Activated naive CD8-positive, alpha-beta T cell treated with anti-CD3 and anti-CD28 coated beads, Interleukin-2, amount 10 ng/mL, durations not matched to agents 7 days and 5 days (primary cell): ENCODE measurements at regions not wholly inside any gene's neighbourhood (a gene's known extent, or its start where the extent isn't known, plus 50 kb on each side); places are given as distances from the start of the nearest gene placed in this dataset.
"Not testable (repeated sequence)": the region's sequence is repeated elsewhere in the genome, so short reads cannot be mapped to it uniquely, and the experiment has no call there.

ENCODE experiments used
- ATAC-seq: fragments of 150-1000 bp; cut with Tn5 transposase; one replicate; pipeline ENCODE4 v1.10.0; 2021; ENCODE audit warnings: low read depth, moderate library complexity
- POLR2A ChIA-PET: fragments of 350-600 bp; sonication (Branson Sonifier 250); formaldehyde crosslinking; loops from one replicate; lab custom pipeline; 2021; ENCODE audit warnings: antibody characterized with exemption; lab: Charles Lee
- DNase-seq: peaks from one replicate; pipeline ENCODE4 v3.0.0; 2021
- H3K27ac Mint-ChIP-seq: one replicate; pipeline ENCODE4 v1.8.0; 2022; ENCODE audit warnings: mild to moderate bottlenecking, mixed read lengths
- H3K27me3 Mint-ChIP-seq: one replicate; pipeline ENCODE4 v1.8.0; 2022; ENCODE audit warnings: mild to moderate bottlenecking, moderate library complexity, mixed read lengths
- H3K36me3 Mint-ChIP-seq: one replicate; pipeline ENCODE4 v1.8.0; 2021; ENCODE audit warnings: mild to moderate bottlenecking, mixed read lengths
- H3K4me1 Mint-ChIP-seq: one replicate; pipeline ENCODE4 v1.8.0; 2021; ENCODE audit warnings: mixed read lengths
- H3K4me3 Mint-ChIP-seq: one replicate; pipeline ENCODE4 v1.8.0; 2022; ENCODE audit warnings: mild to moderate bottlenecking, moderate library complexity, mixed read lengths
- H3K9me3 Mint-ChIP-seq: one replicate; pipeline ENCODE4 v1.8.0; 2021; ENCODE audit warnings: mixed read lengths

DNA sequence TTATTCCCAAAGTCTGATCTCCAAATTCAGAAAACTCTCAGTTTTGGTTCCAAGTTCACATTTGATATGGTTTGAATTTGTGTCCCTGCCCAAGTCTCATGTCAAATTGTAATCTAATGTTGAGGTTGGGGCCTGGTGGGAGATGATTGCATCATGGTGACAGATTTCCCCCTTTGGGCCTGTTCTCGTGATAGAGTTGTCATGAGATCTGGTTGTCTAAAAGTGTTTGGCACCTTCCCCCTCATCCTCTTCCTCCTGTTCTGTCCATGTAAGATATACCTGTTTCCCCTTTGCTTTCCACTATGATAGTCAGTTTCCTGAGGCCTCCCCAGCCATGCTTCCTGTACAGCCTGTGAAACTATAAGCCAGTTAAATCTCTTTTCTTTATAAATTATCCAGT is 138.6 kb downstream of the ARL4A start:
- Mint-ChIP-seq H3K4me3 (no peak overlapping the region), H3K27ac (no peak overlapping the region), H3K27me3 (no peaks in the 10 kb centered on the region), H3K36me3 (no peaks in the 10 kb centered on the region), H3K9me3 (no peaks in the 10 kb centered on the region), H3K4me1 (no peaks in the 10 kb centered on the region)
- POLR2A ChIA-PET, result no interaction called here
- DNase-seq, result no peak
- ATAC-seq, result no peak

DNA sequence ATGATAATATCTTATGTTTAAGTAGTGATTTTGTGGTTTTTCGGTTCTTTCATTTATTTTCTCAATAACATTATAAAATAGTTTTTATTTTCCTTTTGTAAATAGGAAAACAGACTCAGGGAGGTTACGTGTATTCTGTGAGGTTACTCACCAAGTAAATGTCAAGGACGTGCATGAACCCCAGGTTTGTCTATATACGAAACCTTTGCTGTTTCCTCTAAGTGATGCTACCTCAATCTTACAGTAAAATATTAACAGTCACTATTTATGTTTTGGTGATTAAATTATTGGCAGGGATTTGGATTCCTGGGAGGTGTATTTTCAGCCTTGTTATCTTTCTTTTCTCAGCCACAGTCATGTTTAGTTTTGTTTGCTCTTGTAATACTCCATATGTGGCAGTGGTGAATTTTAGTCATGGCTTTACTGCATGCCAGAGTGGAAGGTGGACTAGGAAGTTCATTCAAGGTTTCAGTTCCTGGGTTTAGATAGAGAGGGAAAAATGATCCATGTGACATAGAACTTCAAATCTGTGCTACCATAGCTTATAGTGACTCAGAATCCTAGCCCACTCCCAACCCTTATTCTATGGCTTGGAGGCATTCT is 139.9 kb downstream of the ARL4A start:
- Mint-ChIP-seq H3K4me1 (no peaks in the 10 kb centered on the region), H3K27me3 (no peaks in the 10 kb centered on the region), H3K27ac (no peak overlapping the region), H3K4me3 (no peak overlapping the region), H3K36me3 (no peaks in the 10 kb centered on the region), H3K9me3 (no peaks in the 10 kb centered on the region)
- DNase-seq, result no peak
- ATAC-seq, result no peak
- POLR2A ChIA-PET, result no interaction called here

DNA sequence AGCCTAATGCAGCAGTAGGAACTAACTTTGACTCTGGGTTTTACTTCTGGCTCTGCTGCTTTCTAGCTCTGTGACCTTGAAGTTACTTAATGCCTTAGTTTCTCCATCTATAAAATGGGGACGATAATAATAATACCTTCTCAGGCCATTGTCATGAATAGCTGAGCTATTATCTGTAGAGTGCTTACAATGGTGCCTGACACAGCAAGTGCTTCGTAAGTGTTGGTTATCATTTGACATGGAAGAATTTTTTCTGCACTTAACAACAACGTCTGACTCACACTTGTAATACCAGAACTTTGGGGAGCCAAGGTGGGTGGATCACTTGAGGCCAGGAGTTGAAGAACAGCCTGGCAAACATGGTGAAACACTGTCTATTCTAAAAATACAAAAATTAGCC is 140.5 kb downstream of the ARL4A start:
- POLR2A ChIA-PET, result no interaction called here
- no peak overlapping the region for H3K4me3 Mint-ChIP-seq
- ATAC-seq (no peak), DNase-seq (no peak)
- no peaks in the 10 kb centered on the region for H3K9me3 Mint-ChIP-seq
- no peaks in the 10 kb centered on the region for H3K27me3 Mint-ChIP-seq
- H3K27ac Mint-ChIP-seq, result no peak overlapping the region
- no peaks in the 10 kb centered on the region for H3K36me3 Mint-ChIP-seq
- no peaks in the 10 kb centered on the region for H3K4me1 Mint-ChIP-seq

DNA sequence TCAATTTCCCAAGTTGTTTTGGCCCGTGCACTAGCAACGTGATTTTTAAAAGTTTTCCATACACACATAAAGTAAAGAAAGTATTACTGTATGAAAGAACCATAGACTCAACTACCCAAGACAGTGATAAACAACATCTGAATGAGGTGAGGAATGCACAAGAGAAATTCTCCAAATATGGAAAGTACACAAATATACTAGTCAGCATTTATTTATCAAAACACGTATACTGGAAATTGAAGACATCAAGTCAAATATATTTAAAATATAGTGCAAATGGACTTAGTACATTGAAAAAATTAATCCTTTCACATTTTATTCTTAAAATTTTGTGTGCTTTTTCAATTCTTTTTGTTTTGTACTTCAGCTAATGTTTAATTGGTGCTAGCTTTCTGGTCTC is 143.6 kb downstream of the ARL4A start:
- DNase-seq, result no peak
- H3K27me3 Mint-ChIP-seq, result no peaks in the 10 kb centered on the region
- ATAC-seq, result no peak
- H3K4me1 Mint-ChIP-seq, result no peaks in the 10 kb centered on the region
- POLR2A ChIA-PET, result no interaction called here
- H3K9me3 Mint-ChIP-seq, result peaks cover 7% of the 10 kb centered on the region
- H3K27ac Mint-ChIP-seq, result no peak overlapping the region
- no peaks in the 10 kb centered on the region for H3K36me3 Mint-ChIP-seq
- no peak overlapping the region for H3K4me3 Mint-ChIP-seq

DNA sequence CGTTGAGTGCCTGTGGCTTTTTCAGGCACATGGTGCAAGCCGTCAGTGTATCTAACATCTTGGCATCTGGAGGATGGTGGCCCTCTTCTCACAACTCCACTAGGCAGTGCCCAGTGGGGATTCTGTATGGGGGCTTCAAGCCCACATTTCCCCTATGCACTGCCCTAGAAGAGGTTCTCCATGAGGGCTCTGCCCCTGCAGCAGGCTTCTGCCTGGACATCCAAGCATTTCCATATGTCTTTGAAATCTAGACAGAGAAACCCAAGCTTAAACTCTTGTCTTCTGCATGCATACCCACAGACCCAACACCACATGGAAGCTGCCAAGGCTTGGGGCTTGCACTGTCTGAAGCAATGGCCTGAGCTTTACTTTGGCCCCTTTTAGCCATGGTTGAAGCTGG is 146.4 kb downstream of the ARL4A start:
- no peak overlapping the region for H3K27ac Mint-ChIP-seq
- POLR2A ChIA-PET, result no interaction called here
- no peak for DNase-seq
- no peaks in the 10 kb centered on the region for H3K4me1 Mint-ChIP-seq
- no peak for ATAC-seq
- no peaks in the 10 kb centered on the region for H3K27me3 Mint-ChIP-seq
- H3K9me3 Mint-ChIP-seq, result peaks cover 7% of the 10 kb centered on the region
- H3K4me3 Mint-ChIP-seq, result no peak overlapping the region
- H3K36me3 Mint-ChIP-seq, result no peaks in the 10 kb centered on the region

DNA sequence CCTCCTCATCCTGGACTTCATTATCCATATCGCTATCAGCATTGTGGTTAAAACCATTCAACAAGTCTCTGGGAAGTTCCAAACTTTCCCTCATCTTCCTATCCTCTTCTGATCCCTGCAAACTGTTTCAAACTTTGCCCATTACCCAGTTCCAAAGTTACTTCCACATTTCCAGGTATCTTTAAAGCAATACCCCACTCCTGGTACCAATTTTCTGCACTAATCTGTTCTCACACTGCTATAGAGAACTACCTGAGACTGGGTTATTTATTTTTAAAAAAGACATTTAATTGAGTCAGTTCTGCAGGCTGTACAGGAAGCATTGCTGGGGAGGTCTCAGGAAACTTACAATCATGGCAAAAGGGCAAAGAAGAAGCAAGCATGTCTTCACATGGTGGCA is 147.3 kb downstream of the ARL4A start:
- H3K9me3 Mint-ChIP-seq, result peaks cover 7% of the 10 kb centered on the region
- POLR2A ChIA-PET, result no interaction called here
- H3K27ac Mint-ChIP-seq, result no peak overlapping the region
- no peak overlapping the region for H3K4me3 Mint-ChIP-seq
- no peaks in the 10 kb centered on the region for H3K36me3 Mint-ChIP-seq
- no peak for ATAC-seq
- no peaks in the 10 kb centered on the region for H3K4me1 Mint-ChIP-seq
- DNase-seq, result no peak
- no peaks in the 10 kb centered on the region for H3K27me3 Mint-ChIP-seq

DNA sequence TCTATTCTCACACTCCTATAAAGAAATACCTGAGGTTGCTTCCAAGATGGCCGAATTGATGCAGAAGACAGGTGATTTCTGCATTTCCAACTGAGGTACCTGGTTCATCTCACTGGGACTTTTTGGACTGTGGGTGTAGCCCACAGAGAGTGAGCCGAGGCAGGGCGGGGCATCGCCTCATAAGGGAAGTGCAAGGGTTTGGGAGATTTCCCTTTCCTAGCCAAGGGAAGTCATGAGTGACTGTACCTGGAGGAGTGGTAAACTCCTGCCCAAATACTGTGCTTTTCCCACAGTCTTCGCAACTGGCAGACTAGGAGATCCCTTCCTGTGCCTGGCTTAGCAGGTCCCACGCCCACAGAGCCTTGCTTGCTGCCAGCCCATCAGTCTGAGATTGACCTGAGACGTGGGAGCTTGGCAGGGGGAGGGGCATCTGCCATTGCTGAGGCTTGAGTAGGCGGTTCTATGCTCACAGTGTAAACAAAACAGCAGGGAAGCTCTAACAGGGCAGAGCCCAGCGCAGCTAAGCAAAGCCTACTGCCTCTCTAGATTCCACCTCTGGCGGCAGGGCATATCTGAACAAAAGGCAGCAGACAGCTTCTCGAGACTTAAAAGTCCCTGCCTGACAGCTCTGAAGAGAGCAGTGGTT is 152.2 kb downstream of the ARL4A start:
- H3K4me1 Mint-ChIP-seq, result no peaks in the 10 kb centered on the region
- peaks cover 6% of the 10 kb centered on the region for H3K9me3 Mint-ChIP-seq
- H3K27ac Mint-ChIP-seq, result no peak overlapping the region
- no peak for ATAC-seq
- H3K27me3 Mint-ChIP-seq, result no peaks in the 10 kb centered on the region
- POLR2A ChIA-PET, result no interaction called here
- no peak for DNase-seq
- H3K36me3 Mint-ChIP-seq, result no peaks in the 10 kb centered on the region
- H3K4me3 Mint-ChIP-seq, result no peak overlapping the region

DNA sequence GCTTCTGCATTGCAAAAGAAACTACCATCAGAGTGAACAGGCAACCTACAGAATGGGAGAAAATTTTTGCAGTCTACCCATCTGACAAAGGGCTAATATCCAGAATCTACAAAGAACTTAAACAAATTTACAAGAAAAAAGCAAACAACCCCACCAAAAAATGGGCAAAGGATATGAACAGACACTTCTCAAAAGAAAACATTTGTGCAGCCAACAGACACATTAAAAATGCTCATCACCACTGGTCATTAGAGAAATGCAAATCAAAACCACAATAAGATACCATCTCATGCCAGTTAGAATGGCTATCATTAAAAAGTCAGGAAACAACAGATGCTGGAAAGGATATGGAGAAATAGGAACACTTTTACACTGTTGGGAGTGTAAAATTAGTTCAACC is 157.3 kb downstream of the ARL4A start:
- H3K27me3 Mint-ChIP-seq, H3K9me3 Mint-ChIP-seq, H3K4me1 Mint-ChIP-seq, ATAC-seq, DNase-seq, H3K27ac Mint-ChIP-seq, H3K4me3 Mint-ChIP-seq, H3K36me3 Mint-ChIP-seq, POLR2A ChIA-PET: not testable (repeated sequence)

DNA sequence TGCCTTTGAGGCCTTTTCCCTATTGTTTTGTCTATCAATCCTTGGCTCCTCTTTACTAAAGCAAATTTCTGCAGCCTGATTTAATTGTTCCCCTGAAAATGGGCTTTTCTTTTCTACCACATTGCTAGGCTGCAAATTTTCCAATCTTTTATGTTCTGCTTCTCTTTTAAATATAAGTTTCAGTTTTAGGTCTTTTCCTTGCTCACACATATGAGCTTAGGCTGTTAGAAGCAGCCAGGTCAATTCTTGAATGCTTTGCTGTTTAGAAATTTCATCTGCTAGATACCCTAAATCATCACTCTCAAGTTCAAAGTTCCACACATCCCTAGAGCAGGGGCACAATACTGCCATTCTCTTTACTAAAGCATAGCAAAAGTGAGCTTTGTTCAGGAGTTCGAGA is 159.6 kb downstream of the ARL4A start:
- H3K27me3 Mint-ChIP-seq, result no peaks in the 10 kb centered on the region
- POLR2A ChIA-PET, result no interaction called here
- H3K36me3 Mint-ChIP-seq, result no peaks in the 10 kb centered on the region
- no peak overlapping the region for H3K4me3 Mint-ChIP-seq
- H3K4me1 Mint-ChIP-seq, result no peaks in the 10 kb centered on the region
- H3K9me3 Mint-ChIP-seq, result peaks cover 5% of the 10 kb centered on the region
- DNase-seq (no peak), ATAC-seq (no peak)
- H3K27ac Mint-ChIP-seq, result no peak overlapping the region

DNA sequence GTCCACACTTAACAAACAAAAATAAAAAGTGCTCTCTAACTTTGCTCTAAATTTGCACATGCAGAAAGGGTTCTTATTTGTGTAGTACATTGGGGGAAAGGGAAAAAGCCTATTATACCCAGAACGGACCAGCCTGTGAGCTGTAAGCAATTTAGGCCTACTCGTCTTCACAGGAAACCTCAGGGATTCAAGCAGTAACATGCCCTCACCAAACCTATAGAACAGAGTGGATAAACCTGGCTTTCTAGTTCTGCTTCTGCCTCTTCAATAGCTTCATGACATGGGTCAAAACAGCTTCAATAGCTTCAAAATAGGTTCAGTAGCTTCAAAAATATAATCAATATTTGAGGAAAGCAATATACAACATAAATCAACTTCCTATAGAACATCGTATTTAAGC is 163.7 kb downstream of the ARL4A start:
- H3K4me3 Mint-ChIP-seq, result no peak overlapping the region

DNA sequence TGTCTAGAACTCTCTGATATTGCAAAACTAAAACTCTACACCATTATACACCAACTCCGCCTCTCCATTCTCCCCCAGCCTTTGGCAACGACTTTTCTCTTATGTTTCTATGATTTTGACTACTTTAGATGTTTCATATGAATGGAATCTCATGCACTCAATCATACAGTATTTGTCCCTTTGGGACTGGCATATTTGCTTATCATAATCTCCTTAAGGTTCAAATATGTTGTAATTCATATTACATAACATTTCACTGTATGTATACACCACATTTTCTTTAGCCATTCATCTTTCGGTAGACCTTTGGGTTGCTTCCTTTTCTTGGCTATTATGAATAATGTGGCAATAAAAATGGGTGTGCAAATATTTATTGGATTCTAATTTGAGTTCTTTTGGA is 164.4 kb downstream of the ARL4A start:
- POLR2A ChIA-PET, result no interaction called here
- H3K4me1 Mint-ChIP-seq, result no peaks in the 10 kb centered on the region
- H3K36me3 Mint-ChIP-seq, result no peaks in the 10 kb centered on the region
- DNase-seq (no peak), ATAC-seq (no peak)
- H3K9me3 Mint-ChIP-seq, result no peaks in the 10 kb centered on the region
- no peak overlapping the region for H3K27ac Mint-ChIP-seq
- H3K4me3 Mint-ChIP-seq, result no peak overlapping the region
- H3K27me3 Mint-ChIP-seq, result no peaks in the 10 kb centered on the region

More for the DNA sequence above, 163.7 kb downstream of the ARL4A start:
- Mint-ChIP-seq H3K36me3 (no peaks in the 10 kb centered on the region), H3K4me1 (no peaks in the 10 kb centered on the region), H3K27ac (no peak overlapping the region), H3K9me3 (no peaks in the 10 kb centered on the region), H3K27me3 (no peaks in the 10 kb centered on the region)
- ATAC-seq (no peak), DNase-seq (no peak)
- POLR2A ChIA-PET, result no interaction called here

DNA sequence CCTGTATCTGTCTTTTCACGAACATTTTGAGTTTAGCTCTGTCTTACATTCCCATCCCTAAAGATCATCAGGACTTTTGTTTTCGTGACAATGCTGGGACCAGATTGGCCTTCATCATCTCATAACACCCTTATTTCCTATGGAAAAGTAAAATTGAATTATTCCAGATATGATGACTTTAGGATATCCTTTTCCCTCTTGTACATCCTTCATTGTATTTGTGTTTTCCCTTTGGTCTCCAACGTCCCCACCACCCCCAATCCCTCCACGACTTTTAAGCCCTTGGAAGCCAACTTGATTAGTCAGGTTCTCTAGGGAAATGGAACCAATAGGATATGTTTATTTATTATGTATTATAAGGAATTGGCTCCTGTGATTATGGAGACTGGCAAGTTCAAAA is 167.6 kb downstream of the ARL4A start:
- DNase-seq (no peak), ATAC-seq (no peak)
- H3K4me1 Mint-ChIP-seq, result no peaks in the 10 kb centered on the region
- no peaks in the 10 kb centered on the region for H3K27me3 Mint-ChIP-seq
- H3K4me3 Mint-ChIP-seq, result no peak overlapping the region
- H3K36me3 Mint-ChIP-seq, result no peaks in the 10 kb centered on the region
- POLR2A ChIA-PET, result no interaction called here
- H3K9me3 Mint-ChIP-seq, result no peaks in the 10 kb centered on the region
- H3K27ac Mint-ChIP-seq, result no peak overlapping the region

DNA sequence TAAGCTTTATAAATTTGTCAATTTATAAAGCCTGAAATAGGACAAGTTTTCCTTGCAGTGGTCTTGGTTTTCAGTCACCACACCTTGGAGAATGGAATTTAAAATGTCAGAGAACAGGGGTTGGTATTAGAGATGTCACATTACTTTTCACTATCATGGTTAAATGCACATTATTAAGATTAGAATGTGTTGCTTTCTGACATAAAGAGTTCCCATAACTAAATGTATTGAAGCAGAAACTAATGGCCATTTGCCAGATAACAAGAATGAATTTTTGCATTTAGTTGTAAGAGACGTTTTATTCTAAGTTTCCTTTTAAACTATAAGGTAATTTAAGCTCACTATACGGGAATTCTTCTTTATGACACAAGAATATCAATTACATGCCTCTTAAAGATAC is 172.3 kb downstream of the ARL4A start:
- no peak for DNase-seq
- Mint-ChIP-seq H3K27me3 (no peaks in the 10 kb centered on the region), H3K9me3 (no peaks in the 10 kb centered on the region), H3K36me3 (no peaks in the 10 kb centered on the region), H3K27ac (no peak overlapping the region), H3K4me1 (no peaks in the 10 kb centered on the region), H3K4me3 (no peak overlapping the region)
- ATAC-seq, result no peak
- POLR2A ChIA-PET, result no interaction called here

DNA sequence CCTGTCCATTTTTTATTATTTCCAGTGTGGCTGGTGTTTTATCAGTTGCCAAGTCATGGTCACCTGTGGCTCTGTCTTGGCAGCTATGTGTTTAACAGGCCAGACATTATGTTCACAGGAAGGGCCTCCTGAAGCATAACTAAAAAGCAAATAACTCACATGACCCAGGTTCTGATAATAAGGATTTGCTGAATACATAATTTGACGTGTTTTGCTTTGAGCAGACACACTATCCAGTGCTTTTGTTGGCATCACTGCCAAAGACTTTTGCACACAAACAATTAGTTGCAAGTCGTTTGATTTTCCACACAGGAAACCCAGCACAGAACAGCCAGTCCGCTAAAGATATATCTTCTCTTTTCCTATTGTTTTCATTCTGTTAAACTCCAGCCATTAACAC is 173.6 kb downstream of the ARL4A start:
- Mint-ChIP-seq H3K4me1 (no peaks in the 10 kb centered on the region), H3K4me3 (no peak overlapping the region), H3K27ac (no peak overlapping the region), H3K27me3 (no peaks in the 10 kb centered on the region), H3K9me3 (no peaks in the 10 kb centered on the region), H3K36me3 (no peaks in the 10 kb centered on the region)
- no peak for DNase-seq
- ATAC-seq, result no peak
- POLR2A ChIA-PET, result no interaction called here
